GM23338 (cell line): ENCODE measurements at regions not wholly inside any gene's neighbourhood (a gene's known extent, or its start where the extent isn't known, plus 50 kb on each side); places are given as distances from the start of the nearest gene placed in this dataset.

Source experiments
- CTCF ChIP-seq, 2 experiments: fragments of 200-600 bp in 1 of 2; sonication (generic) in 1 of 2; conservative IDR thresholded peaks; 2 replicates each; pipeline versions ENCODE4 v1.5.1 to v1.6.1; 2016 to 2017; ENCODE audit warnings: antibody characterized with exemption in 2 of 2, low read depth in 2 of 2, mild to moderate bottlenecking in 2 of 2, moderate library complexity in 1 of 2
- JUNB ChIP-seq: IDR thresholded peaks from one replicate; pipeline ENCODE4 v1.6.1; 2016; ENCODE audit warnings: antibody characterized with exemption; ENCODE audit not compliant: unreplicated experiment
- REST ChIP-seq: IDR thresholded peaks from one replicate; pipeline ENCODE4 v1.6.1; 2018; ENCODE audit warnings: antibody characterized with exemption; ENCODE audit not compliant: unreplicated experiment
- ZNF462 ChIP-seq: fragments of 250-450 bp; sonication (Bioruptor Pico); IDR thresholded peaks from 2 replicates; pipeline ENCODE4 v1.5.0; 2020; ENCODE audit warnings: mild to moderate bottlenecking, moderate library complexity

- TF ChIP-seq ZNF462 (CRISPR knock-in tag) (no peak), JUNB (no peak), REST (no peak), CTCF (conservative IDR thresholded peaks at IDR 0.05; ENCODE audit: low read depth in 2 of 2) (no peak)
Observed at GRCh38 chr5:82560969-82561368, 282.8 kb upstream of the RPS23 start (continued).
